CD1c-positive myeloid dendritic cell (primary cell): ENCODE measurements at regions not wholly inside any gene's neighbourhood (a gene's known extent, or its start where the extent isn't known, plus 50 kb on each side); places are given as distances from the start of the nearest gene placed in this dataset.
"Not testable (repeated sequence)": the region's sequence is repeated elsewhere in the genome, so short reads cannot be mapped to it uniquely, and the experiment has no call there.

Experiments
- DNase-seq: peaks from one replicate; pipeline ENCODE4 v3.0.0-alpha.2; 2016; ENCODE audit errors: extremely low spot score

DNA sequence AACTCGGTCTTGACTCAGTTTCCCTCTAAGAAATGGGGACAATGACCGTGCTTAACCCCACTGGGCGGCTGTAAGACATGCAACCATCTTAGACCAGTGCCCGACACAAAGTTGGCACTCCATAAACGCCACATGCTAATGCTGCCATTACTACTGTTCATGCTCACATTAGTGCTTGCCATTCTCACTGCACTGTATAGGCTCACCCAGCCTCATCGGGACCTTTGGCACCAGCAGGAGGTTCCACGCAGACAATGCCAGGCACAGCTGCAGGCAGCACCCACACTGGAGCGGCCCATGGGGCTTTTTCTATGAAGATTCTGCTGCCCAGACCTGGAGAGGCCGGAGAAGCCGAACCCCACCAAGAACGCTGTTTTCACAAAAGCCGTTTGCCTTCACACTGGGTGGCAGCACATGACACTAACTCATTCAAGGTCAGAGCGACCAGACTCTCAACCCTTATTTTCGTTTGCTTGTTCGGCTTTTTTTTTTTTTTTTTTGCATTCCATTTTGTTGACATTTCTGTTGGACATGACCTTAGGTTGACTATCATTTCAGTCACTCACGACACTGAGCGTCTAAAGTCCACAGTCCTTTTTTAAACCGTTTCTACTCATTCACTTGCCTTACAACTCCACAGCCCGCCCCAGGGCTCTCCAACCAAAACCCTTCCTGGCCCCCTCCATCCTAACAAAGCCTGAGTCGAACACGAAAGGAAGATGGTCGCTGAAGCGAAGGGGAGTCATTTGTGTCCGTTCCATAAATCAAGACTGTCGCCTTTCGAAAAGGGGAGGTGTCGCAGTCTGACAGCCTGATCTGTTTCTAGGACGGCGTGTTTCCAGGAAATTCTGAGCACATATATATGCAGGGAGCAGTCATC lies 124.4 kb upstream of the RNF32 start:
- DNase-seq: no peak

DNA sequence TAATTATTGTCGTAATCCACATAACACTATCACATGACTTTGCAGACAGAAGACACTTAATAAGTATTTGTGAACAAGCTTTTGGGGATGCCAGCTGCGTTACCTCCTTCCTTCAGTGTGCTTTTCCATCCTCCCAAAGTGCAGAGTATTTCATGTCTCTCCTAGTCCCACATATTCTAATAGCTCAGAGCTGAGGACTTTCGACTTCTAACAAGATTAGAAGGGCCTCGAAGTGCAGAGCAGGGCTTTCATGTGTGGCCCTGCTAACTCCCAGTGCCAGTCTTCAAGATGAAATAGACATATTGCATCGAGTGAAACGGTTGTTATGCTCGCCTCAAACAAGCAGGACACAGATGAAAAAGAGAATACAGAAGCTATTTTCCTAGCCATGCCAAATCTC lies 125.7 kb upstream of the RNF32 start:
- DNase-seq: no peak

DNA sequence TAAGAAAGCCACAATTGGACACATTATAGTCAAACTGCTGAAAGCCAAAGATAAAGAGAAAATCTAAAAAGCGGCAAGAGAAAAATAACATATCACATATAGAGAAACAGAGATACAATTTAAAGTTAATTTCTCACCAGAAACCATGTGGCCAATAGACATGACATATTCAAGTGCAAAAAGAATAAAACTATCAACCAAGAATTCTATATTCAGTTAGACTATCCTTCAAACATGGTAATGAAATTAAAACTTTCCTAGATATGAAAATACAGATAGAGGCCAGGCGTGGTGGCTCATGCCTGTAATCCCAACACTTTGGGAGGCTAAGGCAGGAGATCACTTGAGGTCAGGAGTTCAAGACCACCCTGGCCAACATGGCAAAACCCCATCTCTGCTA lies 129.1 kb upstream of the RNF32 start:
- DNase-seq: no peak

DNA sequence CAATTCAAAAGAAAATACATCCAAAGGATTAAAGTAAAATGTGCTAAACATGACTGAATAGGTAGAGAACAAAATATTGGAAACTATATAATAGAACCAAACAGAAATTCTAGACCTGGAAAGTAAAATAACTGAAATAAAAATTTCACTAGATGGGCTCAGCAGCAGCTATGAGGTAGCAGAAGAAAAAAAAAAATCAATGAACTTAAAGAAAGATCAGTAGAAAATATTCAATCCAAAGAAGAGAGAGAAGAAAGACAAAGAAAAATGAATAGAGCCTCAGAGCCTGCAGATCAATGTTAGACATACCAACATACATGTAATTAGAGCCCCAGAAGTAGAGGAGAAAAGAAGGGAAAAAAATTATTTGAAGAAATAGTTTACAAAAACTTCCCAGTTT lies 129.6 kb upstream of the RNF32 start:
- no peak for DNase-seq

DNA sequence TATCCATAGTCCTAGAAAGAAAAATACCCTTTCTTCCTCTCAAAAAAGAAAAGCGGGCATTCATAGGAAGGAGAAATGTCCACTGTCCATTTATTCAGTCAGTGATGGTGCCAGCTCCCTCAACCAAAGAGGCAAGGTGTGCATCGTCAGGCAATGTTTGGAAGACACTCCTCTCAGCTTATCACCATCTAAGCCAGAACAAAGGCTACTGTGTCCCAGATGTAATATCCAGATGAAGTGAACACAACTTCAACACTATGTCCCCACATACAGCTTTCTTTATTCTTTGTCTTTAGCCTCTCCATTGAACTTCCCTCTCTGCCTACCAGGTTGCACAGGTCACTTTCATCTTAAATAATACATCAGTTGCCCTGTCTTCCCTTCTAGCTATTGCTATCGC lies 131.4 kb upstream of the RNF32 start:
- DNase-seq: no peak

DNA sequence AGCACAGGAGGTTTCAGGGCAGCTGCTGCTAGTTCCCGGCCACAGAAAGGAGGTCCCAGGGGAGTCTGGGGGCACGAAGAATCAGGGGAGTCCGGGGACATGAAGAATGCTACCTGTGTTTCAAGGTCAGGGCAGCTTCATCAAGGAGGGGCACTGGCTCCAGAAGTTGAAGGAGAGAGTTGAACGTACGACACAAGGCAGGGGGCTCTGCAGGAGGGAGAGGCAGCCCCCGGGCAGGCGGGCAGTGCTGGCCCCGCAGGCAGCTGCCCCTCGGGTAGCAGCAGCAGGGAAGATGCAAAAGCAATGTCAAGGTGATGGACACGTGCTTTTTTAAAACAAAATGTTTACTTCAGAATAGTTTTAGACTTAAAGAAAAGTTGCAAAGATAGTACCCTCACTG lies 134.7 kb upstream of the RNF32 start:
- DNase-seq: no peak

DNA sequence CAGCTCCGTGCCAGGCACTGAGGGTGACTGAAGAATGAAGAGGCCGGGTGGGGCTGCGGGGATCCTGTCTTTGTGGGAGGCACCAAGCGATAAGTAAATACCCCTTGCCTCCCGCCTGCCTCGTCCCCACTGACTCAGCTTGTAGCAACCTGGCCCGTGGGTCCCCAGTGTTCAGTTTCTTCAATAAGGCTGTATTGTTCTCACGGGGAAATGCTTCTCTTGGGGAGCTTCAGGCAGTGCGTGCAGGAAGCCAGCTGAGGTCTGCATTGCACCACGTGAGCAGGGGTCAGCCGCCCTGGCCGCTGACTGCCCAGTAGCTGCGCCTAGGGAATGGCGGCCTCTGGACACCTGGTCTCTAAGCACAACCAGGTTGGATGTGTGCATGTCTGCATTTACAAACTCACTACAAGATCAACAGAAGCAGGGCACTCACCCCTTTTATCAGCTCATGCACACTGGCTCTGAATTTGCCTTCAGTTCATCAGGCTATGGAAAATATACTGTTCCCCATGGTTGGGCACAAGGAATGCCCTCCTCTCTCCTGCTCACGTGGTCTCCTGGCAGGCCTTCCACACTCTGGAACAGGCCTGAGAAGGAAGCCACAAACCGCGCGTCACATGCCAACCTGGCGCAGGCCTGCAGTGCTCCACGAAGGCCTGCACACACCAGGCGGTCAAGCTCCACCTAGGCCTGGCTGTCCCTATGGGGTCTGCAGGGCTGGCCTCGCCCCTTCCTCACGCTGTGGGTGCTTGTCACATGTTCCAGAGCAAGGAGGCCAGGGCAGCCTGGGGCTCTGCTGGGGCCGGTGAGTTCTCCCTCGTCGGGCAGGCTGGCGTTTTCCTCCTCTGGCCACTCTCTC lies 135.7 kb upstream of the RNF32 start:
- no peak for DNase-seq

DNA sequence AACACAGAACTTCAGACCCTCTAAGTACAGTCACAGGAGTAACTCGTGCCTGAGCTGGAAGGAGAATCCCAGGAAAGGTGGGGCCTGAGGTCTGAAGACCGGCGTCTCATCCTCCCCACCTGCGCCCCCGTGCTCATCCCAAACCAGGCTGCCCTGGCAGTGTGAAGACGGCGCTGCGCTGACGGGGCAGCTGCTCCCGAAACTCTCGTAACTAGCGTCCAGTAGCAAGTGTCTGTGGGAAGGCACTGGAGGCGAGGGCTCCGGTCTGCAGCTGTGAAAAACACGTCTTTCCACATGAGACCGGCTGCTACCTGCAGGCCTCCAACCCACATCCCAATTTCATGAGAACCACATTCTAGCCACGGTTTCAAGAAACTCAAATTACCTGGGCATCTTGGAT lies 136.6 kb upstream of the RNF32 start:
- DNase-seq: no peak

DNA sequence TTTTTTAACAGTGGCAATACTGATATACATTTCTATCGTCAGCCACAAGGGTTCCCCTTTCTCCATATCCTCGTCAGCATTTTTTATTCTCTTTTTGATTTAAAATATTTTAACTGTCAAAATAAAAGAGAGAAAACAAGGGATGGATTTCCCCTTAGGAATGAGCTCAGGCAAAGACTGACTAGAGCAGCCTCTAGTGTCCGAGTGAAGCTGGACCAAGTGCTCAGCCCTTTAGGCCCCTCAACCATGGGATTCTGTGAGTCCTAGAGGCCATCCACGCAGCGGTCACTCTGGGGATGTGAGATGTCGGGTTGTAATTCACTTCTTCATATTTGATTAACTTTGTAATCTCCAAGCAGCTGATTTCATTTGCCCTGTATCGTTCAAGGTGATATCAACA lies 137.4 kb upstream of the RNF32 start:
- DNase-seq: no peak

DNA sequence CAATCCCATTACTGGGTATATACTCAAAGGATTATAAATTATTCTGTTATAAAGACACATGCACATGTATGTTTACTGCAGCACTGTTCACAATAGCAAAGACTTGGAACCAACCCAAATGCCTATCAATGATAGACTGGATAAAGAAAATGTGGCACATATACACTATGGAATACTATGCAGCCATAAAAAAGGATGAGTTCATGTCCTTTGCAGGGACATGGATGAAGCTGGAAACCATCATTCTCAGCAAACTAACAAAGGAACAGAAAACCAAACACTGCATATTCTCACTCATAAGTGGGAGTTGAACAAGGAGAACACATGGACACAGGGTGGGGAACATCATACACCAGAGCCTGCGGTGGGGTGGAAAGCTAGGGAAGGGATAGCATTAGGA lies 138.8 kb upstream of the RNF32 start:
- not testable (repeated sequence) for DNase-seq

DNA sequence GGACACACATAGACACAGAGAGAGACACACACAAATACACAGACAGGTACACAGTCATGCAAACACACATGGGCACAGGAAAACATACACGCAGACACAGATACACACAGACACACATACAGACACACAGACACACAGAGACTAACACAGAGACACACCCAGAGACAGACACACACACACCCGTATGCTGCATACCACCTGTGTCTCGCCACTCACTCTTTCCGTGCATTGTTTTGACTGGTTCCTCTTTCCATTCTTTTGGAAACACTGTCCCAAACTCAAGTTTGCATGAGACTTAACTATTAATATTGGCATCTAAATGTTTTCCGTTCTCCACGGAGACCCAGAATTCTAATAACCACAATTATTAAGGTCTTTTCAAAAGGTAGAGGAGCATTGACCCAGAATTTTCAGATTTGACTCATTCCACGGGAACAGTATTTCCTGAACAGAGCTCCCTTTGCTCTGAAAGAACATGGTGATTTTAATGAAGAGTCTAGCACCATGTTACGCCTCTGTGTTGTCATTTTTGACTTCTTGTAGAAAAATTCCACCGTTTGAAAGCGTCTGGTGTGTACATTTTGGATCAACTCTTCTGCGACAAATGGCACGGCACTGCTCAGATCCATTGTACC lies 141.2 kb upstream of the RNF32 start:
- DNase-seq: no peak

DNA sequence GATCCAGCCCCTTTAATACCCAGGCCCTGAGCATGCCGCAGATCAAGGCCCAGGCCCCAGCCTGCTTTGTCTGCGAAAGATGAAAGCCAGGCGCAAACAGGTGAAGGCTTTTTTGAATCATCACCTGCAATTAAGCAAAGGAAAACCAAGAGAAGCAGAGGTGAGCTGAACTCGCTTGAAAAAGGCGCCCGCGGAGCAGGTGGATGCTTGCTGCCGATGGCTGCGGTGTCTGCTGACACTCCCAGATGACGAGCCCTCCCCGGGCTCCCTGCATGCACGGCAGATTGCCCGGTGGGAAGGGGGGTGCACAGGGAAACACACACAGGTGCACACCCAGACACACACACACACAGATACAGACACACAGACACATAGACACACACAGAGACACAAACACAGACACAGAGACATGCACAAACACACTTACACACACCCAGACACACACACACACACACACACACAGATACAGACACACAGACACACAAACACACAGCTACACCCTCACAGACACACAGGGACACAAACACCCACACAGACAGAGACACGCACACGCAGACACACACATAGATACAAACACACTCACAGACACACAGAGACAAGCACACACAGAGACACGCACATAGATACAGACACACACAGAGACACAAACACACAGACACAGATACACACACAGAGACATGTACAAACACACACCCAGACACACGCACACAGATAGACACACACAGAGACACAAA lies 142.6 kb upstream of the RNF32 start:
- no peak for DNase-seq

DNA sequence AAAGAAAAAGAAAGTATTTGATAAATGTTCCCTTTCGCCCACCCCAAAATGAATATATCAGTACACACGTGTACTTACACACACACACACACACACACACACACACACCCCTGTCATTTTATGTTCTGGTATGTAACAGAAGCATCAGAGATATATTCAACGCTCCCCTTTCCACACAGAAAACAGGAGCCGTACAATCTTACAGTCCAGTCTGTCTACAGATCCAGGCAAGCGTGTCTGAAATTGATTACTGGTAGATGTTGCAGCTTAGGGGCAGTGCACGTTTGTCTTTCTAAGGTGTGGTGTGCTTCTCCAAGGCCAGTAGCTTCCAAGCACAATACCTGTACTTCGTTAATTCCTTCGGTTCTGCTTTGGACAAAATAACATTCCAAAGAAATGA lies 143.7 kb upstream of the RNF32 start:
- no peak for DNase-seq

DNA sequence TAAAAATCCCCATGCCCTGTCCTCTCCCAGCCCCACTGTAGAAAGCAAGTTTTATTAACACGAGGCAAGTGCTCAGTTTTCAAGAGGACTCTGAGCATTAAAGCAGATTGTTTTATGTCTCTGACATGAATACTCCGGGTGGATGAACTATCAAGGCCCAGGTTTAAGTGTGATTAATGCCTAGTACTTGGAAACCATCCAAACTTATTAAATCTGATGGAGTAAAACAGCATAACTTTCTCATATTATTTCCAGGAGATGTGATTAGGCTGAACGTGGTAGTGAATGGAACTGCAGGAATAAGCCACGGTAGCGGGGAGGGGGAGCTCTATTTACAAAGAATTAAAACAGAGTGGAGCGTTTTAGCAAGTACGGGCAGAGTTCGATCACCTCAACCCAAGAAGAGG lies 144.2 kb upstream of the RNF32 start:
- DNase-seq: no peak

DNA sequence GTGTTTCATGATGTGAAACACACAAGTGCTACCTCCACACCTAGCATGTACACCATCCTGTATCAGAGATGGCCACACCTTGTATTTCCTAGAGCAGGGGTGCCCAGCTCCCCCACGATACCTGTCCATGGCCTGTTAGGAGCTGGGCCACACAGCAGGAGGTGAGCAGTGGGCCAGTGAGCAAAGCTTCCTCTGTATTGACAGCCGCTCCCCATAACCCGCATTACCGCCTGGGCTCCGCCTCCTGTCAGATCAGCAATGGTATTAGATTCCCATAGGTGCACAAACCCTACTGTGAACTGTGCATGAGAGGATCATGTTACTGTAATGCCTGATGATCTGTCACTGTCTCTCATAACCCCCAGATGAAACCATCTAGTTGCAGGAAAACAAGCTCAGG lies 145.6 kb upstream of the RNF32 start:
- DNase-seq: no peak

DNA sequence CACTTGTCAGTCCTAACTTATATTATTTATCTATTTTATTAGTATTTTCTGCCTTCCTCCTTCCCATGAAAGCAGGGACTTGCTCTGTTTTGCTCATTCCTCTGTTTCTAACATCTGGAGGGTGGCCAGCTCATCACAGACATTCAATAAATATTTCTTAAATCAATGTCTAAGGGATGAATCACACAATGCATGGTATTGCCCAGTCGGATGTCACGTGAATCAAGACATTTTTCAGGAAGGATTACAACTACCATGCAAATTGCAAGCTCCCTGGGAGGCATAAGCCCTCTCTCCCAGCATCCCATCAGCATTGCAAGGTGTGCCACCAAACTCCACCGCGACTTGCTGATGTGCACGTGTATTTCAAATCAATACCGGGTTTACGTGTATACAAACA lies 146.6 kb upstream of the RNF32 start:
- no peak for DNase-seq

DNA sequence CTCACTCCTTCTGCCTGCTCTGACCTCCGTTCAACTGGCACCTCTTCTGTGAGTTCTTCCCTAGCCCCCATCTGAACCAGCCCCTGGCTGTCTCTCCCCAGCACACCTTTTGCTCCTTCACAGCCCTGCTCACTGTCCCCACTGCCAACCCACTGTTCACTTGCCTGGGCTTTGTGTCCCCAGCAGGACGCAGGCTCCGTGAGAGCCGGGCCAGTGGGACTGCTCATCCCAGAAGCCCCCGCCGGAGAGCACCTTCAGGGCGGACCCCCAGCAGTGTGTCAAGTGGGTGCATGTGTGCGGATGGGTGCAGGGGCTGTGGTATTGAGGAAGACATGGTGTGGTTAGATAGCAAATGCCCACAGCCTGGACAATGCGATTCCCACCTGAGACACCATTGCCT lies 148.4 kb upstream of the RNF32 start:
- DNase-seq: no peak

DNA sequence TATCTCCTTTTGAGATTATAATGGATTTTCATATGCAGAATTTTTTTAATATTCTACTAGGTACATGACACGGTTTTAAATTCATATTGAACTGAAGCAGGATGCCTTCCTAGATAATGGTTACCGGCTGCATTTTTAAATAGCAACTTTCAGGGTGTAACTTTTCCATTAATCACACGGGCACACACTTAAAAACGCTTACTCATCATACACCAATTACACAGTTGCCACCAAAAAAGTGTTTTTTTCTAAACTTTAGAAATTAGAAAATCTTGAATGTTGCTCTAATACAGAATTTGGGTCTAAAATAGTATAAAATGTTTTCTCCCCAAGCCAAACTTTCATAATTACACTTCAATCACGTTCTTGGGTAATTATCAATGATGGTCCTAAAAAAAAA lies 149.1 kb upstream of the RNF32 start:
- DNase-seq: no peak

DNA sequence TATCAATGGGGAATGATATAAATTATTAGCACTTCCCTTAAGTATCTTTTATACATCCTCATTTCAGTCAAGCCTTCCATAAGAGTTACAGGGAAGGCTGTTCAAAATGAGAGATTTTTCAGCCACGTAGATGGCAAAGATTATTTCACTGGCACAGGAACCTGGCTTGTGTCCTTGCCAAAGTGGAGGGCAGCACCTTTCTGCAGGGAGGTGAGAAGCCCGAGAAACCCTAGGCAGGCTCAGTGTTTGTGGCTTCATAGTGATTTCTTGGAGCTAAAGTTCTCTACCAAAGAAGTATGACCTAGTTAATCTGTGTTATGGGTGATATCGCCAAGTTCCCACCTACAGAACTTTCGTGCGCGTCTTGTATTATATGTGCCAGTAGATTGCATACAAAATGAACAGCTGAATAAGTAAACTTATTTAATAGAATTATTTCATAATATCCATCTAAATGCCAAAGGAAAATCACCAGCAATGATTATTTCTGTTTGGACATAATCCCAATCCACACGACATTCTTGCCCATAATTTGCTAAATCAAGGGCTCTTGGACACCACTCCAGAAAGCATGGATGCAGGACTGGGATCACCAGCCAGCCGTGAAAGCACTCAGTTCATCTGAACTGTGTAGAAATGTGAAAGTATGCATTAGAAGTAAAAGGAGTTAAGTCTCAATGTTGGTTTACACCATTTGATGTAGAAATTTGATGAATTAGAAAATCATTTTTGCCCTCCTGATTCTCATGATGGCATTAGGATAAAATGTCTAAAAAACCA lies 150.4 kb upstream of the RNF32 start:
- DNase-seq: no peak

DNA sequence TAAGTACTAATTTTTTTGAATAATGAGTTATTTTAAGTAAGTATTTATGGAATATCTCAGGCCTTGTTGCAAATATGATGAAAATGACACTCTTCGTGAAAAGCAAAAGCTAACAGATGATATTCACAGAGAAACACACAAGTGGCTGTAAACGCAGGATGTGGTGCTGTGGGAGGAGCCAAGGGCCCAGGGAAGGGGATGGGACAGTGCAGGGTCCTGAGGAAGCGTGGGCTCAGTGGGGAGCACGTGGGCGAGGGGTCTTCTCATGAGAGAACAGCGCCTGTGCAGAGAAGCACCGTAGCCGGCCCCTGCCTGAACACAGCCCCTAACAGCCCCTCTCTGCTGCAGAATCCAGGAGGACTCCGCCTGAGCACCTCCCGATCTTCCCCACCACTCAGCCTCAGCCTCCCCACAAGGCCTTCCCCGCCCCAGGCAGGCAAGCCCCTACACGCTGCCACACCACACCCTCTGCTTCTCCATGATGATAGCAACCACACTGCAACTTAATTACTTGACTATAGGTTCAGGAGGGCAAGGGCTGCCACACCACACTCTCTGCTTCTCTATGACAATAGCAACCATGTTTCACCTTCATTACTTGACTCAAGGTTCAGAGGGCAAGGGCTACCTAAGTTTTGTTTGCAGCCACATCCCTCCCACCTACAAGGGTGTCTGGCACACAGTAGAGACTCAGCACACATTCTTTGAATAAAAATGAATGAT lies 152.6 kb upstream of the RNF32 start:
- DNase-seq: no peak

DNA sequence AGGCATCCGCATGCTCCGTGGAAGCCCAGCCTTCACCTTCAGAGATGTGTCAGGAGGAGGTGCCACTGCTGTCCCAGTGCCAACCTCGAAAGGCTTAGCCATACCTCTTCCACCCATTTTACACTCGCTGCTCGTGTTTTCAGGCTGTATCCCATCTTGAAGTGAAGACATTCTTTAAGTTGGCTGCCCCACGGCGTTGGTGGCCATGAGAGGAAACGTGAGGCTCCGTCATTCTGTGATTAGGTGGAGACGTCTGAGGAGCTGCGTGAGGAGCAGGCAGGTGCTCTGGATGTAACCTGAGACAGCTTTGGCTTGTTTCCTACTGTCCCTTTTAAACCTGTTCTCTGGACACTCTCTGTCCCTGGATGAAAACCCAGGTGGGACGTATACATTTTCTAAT lies 159.9 kb upstream of the RNF32 start:
- DNase-seq: no peak
